Skin epidermis (tissue), 12 donors: ENCODE measurements at regions not wholly inside any gene's neighbourhood (a gene's known extent, or its start where the extent isn't known, plus 50 kb on each side); places are given as distances from the start of the nearest gene placed in this dataset.

Source experiments
- H3K27ac ChIP-seq, 21 experiments: fragments of 200-600 bp; sonication (generic) in 11 of 21; one replicate each; pipeline ENCODE4 v1.5.0; 2020; ENCODE audit warnings: mild to moderate bottlenecking in 3 of 21, inconsistent platforms in 2 of 21, moderate library complexity in 2 of 21
- H3K4me3 ChIP-seq, 7 experiments: fragments of 200-600 bp; sonication (generic) in 2 of 7; one replicate each; pipeline ENCODE4 v1.5.0; 2020; ENCODE audit warnings: inconsistent platforms in 2 of 7, mild to moderate bottlenecking in 2 of 7, moderate library complexity in 1 of 7

DNA sequence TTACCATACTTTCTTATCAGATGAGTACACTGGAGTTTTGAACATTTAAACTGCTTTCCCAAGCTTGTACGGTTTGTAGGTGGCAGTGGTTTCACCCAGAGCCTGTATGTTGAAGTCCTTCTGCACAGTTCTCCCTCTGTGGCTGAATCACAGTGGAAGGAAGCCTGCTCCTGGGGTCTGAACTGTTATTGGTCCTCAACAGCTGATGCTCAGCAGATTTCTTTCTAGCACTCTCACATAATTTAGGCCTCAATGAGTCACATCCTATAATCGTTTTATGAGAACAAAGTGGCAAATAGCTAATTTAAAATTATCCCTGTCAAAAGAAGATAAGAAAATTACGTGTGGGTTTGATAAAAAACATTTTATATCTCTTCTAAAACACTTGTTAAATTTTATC, 229.7 kb downstream of the TLE4 start:
- H3K4me3 ChIP-seq, result no peak overlapping the region
- no peak overlapping the region for H3K27ac ChIP-seq

GRCh38 chr9:79800578-79800977, 228.8 kb downstream of the TLE4 start:
- Histone ChIP-seq H3K4me3 (no peak overlapping the region), H3K27ac (no peak overlapping the region)

DNA sequence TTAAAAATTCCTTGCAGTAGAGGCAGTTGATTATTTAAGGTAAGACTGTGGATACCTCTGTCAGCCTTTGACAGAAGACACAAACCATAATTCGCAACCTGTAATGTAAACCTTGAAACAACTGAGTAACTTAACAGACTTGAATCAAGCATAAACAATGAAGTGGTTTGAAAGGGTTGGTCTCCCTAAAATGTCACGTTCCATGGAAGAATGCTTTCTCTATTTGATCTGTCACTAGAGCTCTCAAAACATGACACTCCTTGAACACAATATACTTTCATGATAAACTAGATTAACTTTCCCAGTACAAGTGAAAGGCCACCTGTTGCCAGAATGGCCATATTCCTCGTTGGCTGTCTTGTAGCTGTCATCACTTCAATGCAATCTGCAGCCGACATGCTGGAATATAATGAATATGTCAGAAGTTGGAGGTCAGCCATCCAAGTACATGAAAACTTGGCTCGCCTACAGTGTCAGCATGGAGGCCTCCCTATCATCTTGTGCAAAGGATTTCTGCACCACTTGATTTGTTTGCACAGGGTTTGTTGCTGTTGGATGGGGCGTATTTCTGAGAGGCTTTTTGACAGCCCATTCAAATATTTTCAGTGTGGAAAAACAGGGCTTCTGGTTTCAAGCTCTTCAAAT, 228.0 kb downstream of the TLE4 start:
- H3K27ac ChIP-seq, result no peak overlapping the region
- no peak overlapping the region for H3K4me3 ChIP-seq

- Histone ChIP-seq H3K27ac (no peak overlapping the region), H3K4me3 (no peak overlapping the region)
These were observed 226.7 kb downstream of the TLE4 start for GRCh38 chr9:79798450-79798849.

DNA sequence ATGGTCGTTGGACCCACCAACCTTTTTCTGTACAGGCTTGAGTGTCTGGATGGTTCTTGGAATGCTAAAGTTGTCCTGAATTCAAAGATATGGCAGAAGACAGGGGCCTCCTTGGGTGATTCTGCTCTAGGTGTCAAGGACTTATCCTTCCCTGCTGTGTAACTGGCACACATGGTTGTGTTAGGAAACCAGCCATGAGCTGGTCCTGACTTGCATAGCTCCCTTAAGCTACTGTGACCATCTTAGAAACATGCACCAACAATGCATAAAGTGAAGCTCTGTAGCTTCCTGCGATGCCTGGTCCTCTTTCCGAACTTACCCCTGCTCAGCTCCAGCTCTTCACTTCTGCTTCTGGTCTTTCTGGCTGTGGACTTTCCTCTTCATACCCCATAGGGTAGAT, 224.6 kb downstream of the TLE4 start:
- Histone ChIP-seq H3K27ac (no peak overlapping the region), H3K4me3 (no peak overlapping the region)

DNA sequence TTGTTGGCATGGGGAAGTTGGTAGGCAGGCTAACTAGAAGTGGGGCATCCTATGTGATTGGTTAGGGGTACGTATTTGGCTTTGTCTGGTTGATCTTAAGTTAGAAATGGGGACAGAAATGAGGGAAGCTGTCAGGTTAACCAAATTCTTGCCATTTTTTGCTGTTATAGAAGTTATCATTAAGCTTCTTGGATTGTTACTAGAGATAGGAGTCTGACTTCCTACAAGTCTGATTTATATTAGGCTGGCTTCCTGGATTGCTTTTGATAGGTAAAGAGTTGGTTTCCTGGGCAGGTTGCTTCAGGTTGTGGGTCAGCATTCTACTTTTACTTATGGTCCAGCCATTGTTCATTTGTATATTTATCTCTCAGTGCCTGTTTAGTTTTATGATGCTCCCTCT, 216.9 kb downstream of the TLE4 start:
- H3K4me3 ChIP-seq, result no peak overlapping the region

GRCh38 chr9:79781263-79781662, 209.5 kb downstream of the TLE4 start:
- Histone ChIP-seq H3K4me3 (no peak overlapping the region), H3K27ac (no peak overlapping the region)

More for the DNA sequence above, 216.9 kb downstream of the TLE4 start:
- no peak overlapping the region for H3K27ac ChIP-seq

DNA sequence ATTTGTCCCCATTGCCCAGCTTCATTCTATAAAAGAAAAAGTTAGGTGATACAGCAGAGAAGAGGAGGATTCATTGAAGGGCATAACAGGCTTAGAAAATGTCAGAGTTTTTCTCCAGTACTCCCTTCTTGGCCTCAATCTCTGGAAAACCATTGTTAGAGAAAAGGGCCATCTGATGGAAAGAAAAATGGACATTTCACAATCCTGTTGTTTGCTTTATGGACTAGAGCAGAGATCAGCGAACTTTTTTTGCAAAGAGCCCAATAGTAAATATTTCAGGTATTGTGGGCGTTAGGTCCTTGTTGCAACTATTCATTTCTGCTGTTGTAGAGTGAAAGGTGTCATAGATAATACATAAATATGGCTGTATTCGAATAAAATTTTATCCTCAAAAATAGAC, 208.8 kb downstream of the TLE4 start:
- no peak overlapping the region for H3K4me3 ChIP-seq
- no peak overlapping the region for H3K27ac ChIP-seq

- Histone ChIP-seq H3K27ac (no peak overlapping the region), H3K4me3 (no peak overlapping the region)
These were observed 208.1 kb downstream of the TLE4 start for GRCh38 chr9:79779901-79780300.

- H3K27ac ChIP-seq, result no peak overlapping the region
- H3K4me3 ChIP-seq, result no peak overlapping the region
These were observed 206.8 kb downstream of the TLE4 start for GRCh38 chr9:79778581-79778980.

- no peak overlapping the region for H3K27ac ChIP-seq
- no peak overlapping the region for H3K4me3 ChIP-seq
These were observed 204.8 kb downstream of the TLE4 start for GRCh38 chr9:79776581-79776980.
